ENCODE measurements at regions not wholly inside any gene's neighbourhood (a gene's known extent, or its start where the extent isn't known, plus 50 kb on each side); places are given as distances from the start of the nearest gene placed in this dataset.

- TF ChIP-seq REST (IDR thresholded peaks at IDR 0.05) (no peak), CTCF (IDR thresholded peaks at IDR 0.05; ENCODE audit: low read depth, low read length, missing input control) (no peak), TAF1 (conservative IDR thresholded peaks at IDR 0.05) (no peak), GABPA (IDR thresholded peaks at IDR 0.05 in 1 of 2, conservative IDR thresholded peaks at IDR 0.05 in 1 of 2) (no peak), RAD21 (IDR thresholded peaks at IDR 0.05) (no peak), JUND (IDR thresholded peaks at IDR 0.05) (no peak), SP1 (IDR thresholded peaks at IDR 0.05) (no peak), MAX (IDR thresholded peaks at IDR 0.05) (no peak)
- TF ChIP-seq, protein P1, sequence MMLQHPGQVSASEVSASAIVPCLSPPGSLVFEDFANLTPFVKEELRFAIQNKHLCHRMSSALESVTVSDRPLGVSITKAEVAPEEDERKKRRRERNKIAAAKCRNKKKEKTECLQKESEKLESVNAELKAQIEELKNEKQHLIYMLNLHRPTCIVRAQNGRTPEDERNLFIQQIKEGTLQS (IDR thresholded peaks at IDR 0.05), result no peak
These were observed 58.3 kb upstream of the LTA4H start for GRCh38 chr12:96093543-96094196.
